H1 (cell line): ENCODE measurements at regions not wholly inside any gene's neighbourhood (a gene's known extent, or its start where the extent isn't known, plus 50 kb on each side); places are given as distances from the start of the nearest gene placed in this dataset.

Experiments used
- CTCF ChIA-PET: fragments of 300-600 bp; sonication (Branson Sonifier 250); formaldehyde crosslinking; loops from one replicate; lab custom pipeline; 2021; ENCODE audit not compliant: partially characterized antibody; lab: Charles Lee
- POLR2A ChIA-PET: fragments of 300-600 bp; sonication (Branson Sonifier 250); formaldehyde crosslinking; loops from one replicate; lab custom pipeline; 2021; ENCODE audit warnings: inconsistent platforms; ENCODE audit not compliant: partially characterized antibody; lab: Charles Lee
- DNase-seq, 2 experiments: peaks; one replicate each; pipeline versions ENCODE4 v3.0.0 to v3.0.0-alpha.2; 2010 to 2022; ENCODE audit warnings: low spot score in 2 of 2, low read depth in 1 of 2, mixed read lengths in 1 of 2
- FAIRE-seq: peaks from 2 replicates; lab custom pipeline; 2011; peaks lifted over from hg19 to GRCh38; lab: Jason Lieb, UNC
- H2AFZ ChIP-seq: 2 replicates; pipeline ENCODE4 v1.8.1; 2012; ENCODE audit warnings: low read length, inconsistent platforms
- H2AK5ac ChIP-seq: 2 replicates; pipeline ENCODE4 v1.6.1; 2013; ENCODE audit warnings: low read depth, low read length
- H2BK120ac ChIP-seq: replicated peaks from 2 replicates; pipeline ENCODE3; 2013; ENCODE audit warnings: low read depth, low read length, inconsistent platforms
- H2BK12ac ChIP-seq: 2 replicates; pipeline ENCODE4 v1.6.1; 2013; ENCODE audit warnings: low read depth, low read length
- H2BK15ac ChIP-seq: 2 replicates; pipeline ENCODE4 v1.6.1; 2013; ENCODE audit warnings: low read length
- H2BK20ac ChIP-seq: 2 replicates; pipeline ENCODE4 v1.6.1; 2013; ENCODE audit warnings: low read length
- H2BK5ac ChIP-seq: 2 replicates; pipeline ENCODE4 v1.6.1; 2013; ENCODE audit warnings: low read depth, low read length
- H3K14ac ChIP-seq: 2 replicates; pipeline ENCODE4 v1.6.1; 2013; ENCODE audit warnings: inconsistent platforms; ENCODE audit not compliant: insufficient read length
- H3K18ac ChIP-seq: 2 replicates; pipeline ENCODE4 v1.6.1; 2013; ENCODE audit warnings: low read length; ENCODE audit errors: extremely low read depth
- H3K23ac ChIP-seq: 2 replicates; pipeline ENCODE4 v1.6.1; 2013; ENCODE audit warnings: inconsistent platforms; ENCODE audit not compliant: insufficient read length
- H3K23me2 ChIP-seq: 2 replicates; pipeline ENCODE4 v1.6.1; 2013; ENCODE audit warnings: low read depth, low read length
- H3K27ac ChIP-seq: 2 replicates; pipeline ENCODE4 v1.6.1; 2011; ENCODE audit warnings: low read depth, low read length, inconsistent platforms
- H3K27me3 ChIP-seq, 4 experiments: replicated peaks in 1 of 4; 1 replicate in 1 of 4; 2 replicates in 3 of 4; pipeline versions ENCODE4 v1.6.1 to v1.8.1; 2011 to 2013; ENCODE audit warnings: low read length in 3 of 4, mild to moderate bottlenecking in 3 of 4, inconsistent platforms in 2 of 4, mixed read lengths in 2 of 4, moderate library complexity in 1 of 4; ENCODE audit not compliant: control insufficient read depth in 3 of 4, insufficient read depth in 3 of 4; ENCODE audit errors: extremely low read depth in 1 of 4
- H3K36me3 ChIP-seq, 4 experiments: 2 replicates each; pipeline versions ENCODE4 v1.6.1 to v1.8.1; 2011 to 2013; ENCODE audit warnings: mild to moderate bottlenecking in 4 of 4, low read length in 3 of 4, moderate library complexity in 2 of 4, control low read depth in 1 of 4, inconsistent platforms in 1 of 4; ENCODE audit not compliant: insufficient read depth in 4 of 4, control insufficient read depth in 2 of 4
- H3K4ac ChIP-seq: replicated peaks from 2 replicates; pipeline ENCODE3; 2013; ENCODE audit warnings: low read length, low read depth, mixed read lengths, inconsistent platforms; ENCODE audit not compliant: insufficient read length
- H3K4me1 ChIP-seq, 4 experiments: replicated peaks in 1 of 4; 1 replicate in 1 of 4; 2 replicates in 3 of 4; pipeline versions ENCODE4 v1.6.1 to v1.8.1; 2011 to 2013; ENCODE audit warnings: low read length in 3 of 4, inconsistent platforms in 2 of 4, mixed read lengths in 1 of 4; ENCODE audit not compliant: insufficient read depth in 4 of 4, control insufficient read depth in 3 of 4
- H3K4me2 ChIP-seq, 2 experiments: 2 replicates each; pipeline versions ENCODE4 v1.6.1 to v1.8.1; 2011 to 2013; ENCODE audit warnings: low read depth in 2 of 2, low read length in 2 of 2, control low read depth in 1 of 2, inconsistent platforms in 1 of 2, mild to moderate bottlenecking in 1 of 2; ENCODE audit not compliant: insufficient read depth in 1 of 2
- H3K4me3 ChIP-seq, 4 experiments: fragments of 200-600, 300-600 bp in 1 of 4; sonication (generic), shearing (Covaris generic), sonication (Bioruptor Twin) in 1 of 4; 2 replicates each; pipeline versions ENCODE4 v1.5.1 to v1.8.1; 2011 to 2016; ENCODE audit warnings: low read length in 4 of 4, low read depth in 3 of 4, control low read depth in 2 of 4, inconsistent platforms in 2 of 4, mild to moderate bottlenecking in 2 of 4, mixed read lengths in 1 of 4, moderate library complexity in 1 of 4; ENCODE audit not compliant: insufficient read depth in 2 of 4; ENCODE audit errors: extremely low read depth in 1 of 4
- H3K56ac ChIP-seq: replicated peaks from 2 replicates; pipeline ENCODE3; 2013; ENCODE audit warnings: low read depth, mild to moderate bottlenecking, mixed read lengths, low read length, inconsistent platforms; ENCODE audit not compliant: insufficient read length
- H3K79me1 ChIP-seq: 2 replicates; pipeline ENCODE4 v1.6.1; 2013; ENCODE audit warnings: low read depth, low read length, control low read depth
- H3K79me2 ChIP-seq, 2 experiments: 2 replicates each; pipeline versions ENCODE4 v1.6.1 to v1.8.1; 2012 to 2013; ENCODE audit warnings: low read length in 2 of 2, mild to moderate bottlenecking in 2 of 2, inconsistent platforms in 1 of 2; ENCODE audit not compliant: insufficient read depth in 2 of 2, control insufficient read depth in 1 of 2
- H3K9ac ChIP-seq, 4 experiments: replicated peaks in 1 of 4; 1 replicate in 1 of 4; 2 replicates in 3 of 4; pipeline versions ENCODE4 v1.6.1 to v1.8.1; 2011 to 2013; ENCODE audit warnings: low read depth in 3 of 4, low read length in 3 of 4, control low read depth in 2 of 4, mild to moderate bottlenecking in 2 of 4, moderate library complexity in 2 of 4, inconsistent platforms in 1 of 4; ENCODE audit errors: extremely low read depth in 1 of 4
- H3K9me3 ChIP-seq, 2 experiments: 2 replicates each; pipeline versions ENCODE4 v1.6.1 to v1.8.1; 2012 to 2013; ENCODE audit warnings: mild to moderate bottlenecking in 2 of 2, moderate library complexity in 2 of 2, control low read depth in 1 of 2, inconsistent platforms in 1 of 2, low read depth in 1 of 2, low read length in 1 of 2, mixed read lengths in 1 of 2; ENCODE audit not compliant: insufficient read depth in 2 of 2
- H4K20me1 ChIP-seq, 2 experiments: replicated peaks in 1 of 2; 2 replicates each; pipeline versions ENCODE3 to v1.8.1; 2011 to 2013; ENCODE audit warnings: inconsistent platforms in 2 of 2, low read length in 2 of 2, mild to moderate bottlenecking in 1 of 2; ENCODE audit not compliant: insufficient read depth in 2 of 2, control insufficient read depth in 1 of 2
- H4K5ac ChIP-seq: 2 replicates; pipeline ENCODE4 v1.6.1; 2013; ENCODE audit warnings: low read length, low read depth, mixed read lengths, inconsistent platforms; ENCODE audit not compliant: insufficient read length
- H4K8ac ChIP-seq: 2 replicates; pipeline ENCODE4 v1.8.0; 2013; ENCODE audit warnings: mild to moderate bottlenecking, moderate library complexity, low read length, inconsistent platforms; ENCODE audit not compliant: insufficient read depth; ENCODE audit errors: extremely low read depth
- H4K91ac ChIP-seq: replicated peaks from 2 replicates; pipeline ENCODE3; 2013; ENCODE audit warnings: low read length, mixed read lengths, inconsistent platforms; ENCODE audit not compliant: insufficient read length
- ATF2 ChIP-seq: IDR thresholded peaks from 2 replicates; pipeline ENCODE4 v1.6.1; 2012; ENCODE audit warnings: low read length, inconsistent platforms
- BRCA1 ChIP-seq: IDR thresholded peaks from 2 replicates; pipeline ENCODE4 v1.6.1; 2012; ENCODE audit warnings: low read depth, low read length, improper control_type of control experiment
- CHD1 ChIP-seq: IDR thresholded peaks from 2 replicates; pipeline ENCODE4 v1.6.1; 2012; ENCODE audit warnings: low read depth, low read length, improper control_type of control experiment
- EP300 ChIP-seq, 2 experiments: IDR thresholded peaks; 1 replicate in 1 of 2; 2 replicates in 1 of 2; pipeline ENCODE4 v1.6.1; 2011 to 2012; ENCODE audit warnings: low read depth in 2 of 2, low read length in 2 of 2, mild to moderate bottlenecking in 2 of 2, borderline replicate concordance in 1 of 2, inconsistent platforms in 1 of 2, moderate library complexity in 1 of 2
- JUN ChIP-seq: IDR thresholded peaks from 2 replicates; pipeline ENCODE4 v1.6.1; 2011; ENCODE audit warnings: low read depth, mild to moderate bottlenecking, improper control_type of control experiment, low read length
- KDM5A ChIP-seq: fragments of 200-600 bp; IDR thresholded peaks from 2 replicates; pipeline ENCODE4 v1.7.1; 2012; ENCODE audit warnings: mild to moderate bottlenecking, low read length, inconsistent platforms, mixed read lengths
- NANOG ChIP-seq: IDR thresholded peaks from 2 replicates; pipeline ENCODE4 v1.6.1; 2011; ENCODE audit warnings: low read length, low read depth, mild to moderate bottlenecking, inconsistent platforms; ENCODE audit not compliant: insufficient read depth, poor library complexity, severe bottlenecking
- POU5F1 ChIP-seq: IDR thresholded peaks from 2 replicates; pipeline ENCODE4 v1.6.1; 2011; ENCODE audit warnings: low read depth, mild to moderate bottlenecking, low read length, moderate library complexity
- RBBP5 ChIP-seq: IDR thresholded peaks from 2 replicates; pipeline ENCODE4 v1.7.1; 2012; ENCODE audit warnings: low read depth, mild to moderate bottlenecking, inconsistent platforms, low read length, moderate library complexity, borderline replicate concordance
- SAP30 ChIP-seq: fragments of 300-600 bp; sonication (generic); IDR thresholded peaks from 2 replicates; pipeline ENCODE4 v1.7.1; 2012; ENCODE audit warnings: low read length, moderate library complexity, mild to moderate bottlenecking, inconsistent platforms; ENCODE audit not compliant: insufficient read depth, insufficient replicate concordance
- SIX5 ChIP-seq: IDR thresholded peaks from 2 replicates; pipeline ENCODE4 v1.6.1; 2011; ENCODE audit warnings: mild to moderate bottlenecking, low read depth, low read length
- ZNF274 ChIP-seq: IDR thresholded peaks from 2 replicates; pipeline ENCODE4 v1.7.0; 2012; ENCODE audit warnings: low read length, borderline replicate concordance; ENCODE audit errors: extremely low read depth
- WGBS, 2 experiments: shearing (Covaris generic) in 1 of 2; methylation state at CpG; one replicate each; pipeline versions ENCODE4 v1.1.6 to v1.1.7; 2013 to 2015; ENCODE audit warnings: low lambda C conversion rate in 2 of 2, mixed read lengths in 2 of 2, inconsistent platforms in 1 of 2, low coverage in 1 of 2, missing lambda C conversion rate in 1 of 2; ENCODE audit not compliant: insufficient replicate concordance in 2 of 2, insufficient coverage in 1 of 2, insufficient read length in 1 of 2; ENCODE audit errors: extremely low coverage in 1 of 2, missing lambda C conversion rate in 1 of 2; 5-methylcytosine and 5-hydroxymethylcytosine counted together

GRCh38 chr3:152619691-152620090 lies 215.2 kb upstream of the P2RY1 start:
- Histone ChIP-seq H2BK15ac (no peak overlapping the region), H3K4me3 (no peak overlapping the region), H2AFZ (no peak overlapping the region), H3K79me2 (no peaks in the 10 kb centered on the region), H2BK5ac (no peak overlapping the region), H3K4ac (no peak overlapping the region), H3K9me3 (no peaks in the 10 kb centered on the region), H3K27ac (no peak overlapping the region), H2BK120ac (no peak overlapping the region), H3K9ac (no peak overlapping the region), H3K56ac (no peak overlapping the region), H3K36me3 (no peaks in the 10 kb centered on the region), H2AK5ac (no peak overlapping the region), H4K91ac (no peak overlapping the region), H2BK12ac (no peak overlapping the region), H3K14ac (no peak overlapping the region), H3K23me2 (no peaks in the 10 kb centered on the region), H3K4me1 (no peaks in the 10 kb centered on the region)
- 85% methylated on average over 3 of the region's 3 CpGs; no CpG with 5 or more reads in 1 of the 2 experiments for WGBS, 2 experiments
- FAIRE-seq = no peak
- POLR2A ChIA-PET = interaction anchor here (1.4 kb wide), 1 partner anchor 9 kb away, joined by 4 read pairs; no protein-coding TSS in a partner anchor
- no peak for TF ChIP-seq JUN
- no peak for TF ChIP-seq ATF2
- no peak for TF ChIP-seq NANOG
- TF ChIP-seq POU5F1 = no peak
- TF ChIP-seq EP300 (IDR thresholded peaks at IDR 0.05; ENCODE audit: borderline replicate concordance in 1 of 2, low read depth in 2 of 2, low read length in 2 of 2) = no peak
- no peak for TF ChIP-seq CHD1
- no peak for TF ChIP-seq SAP30
- no peak for TF ChIP-seq RBBP5
- no peak for TF ChIP-seq ZNF274
- no peak for TF ChIP-seq BRCA1
- no peak for TF ChIP-seq SIX5
- TF ChIP-seq KDM5A = no peak
- TF ChIP-seq, all 59 proteins: peak for 0
- Histone ChIP-seq H3K4me2 (no peak overlapping the region), H3K23ac (no peak overlapping the region), H3K18ac (no peak overlapping the region), H4K20me1 (no peaks in the 10 kb centered on the region), H4K5ac (no peak overlapping the region), H4K8ac (no peak overlapping the region), H3K27me3 (no peaks in the 10 kb centered on the region), H3K79me1 (no peaks in the 10 kb centered on the region), H2BK20ac (no peak overlapping the region)
- CTCF ChIA-PET = no interaction called here
- no peak for DNase-seq
